WERI-Rb-1 (cell line): ENCODE measurements at regions not wholly inside any gene's neighbourhood (a gene's known extent, or its start where the extent isn't known, plus 50 kb on each side); places are given as distances from the start of the nearest gene placed in this dataset.

Experiments
- DNase-seq: peaks from one replicate; pipeline ENCODE4 v3.0.0-alpha.2; 2020
- H3K27ac ChIP-seq: fragments of 250-450 bp; sonication (Bioruptor Pico); 2 replicates; pipeline ENCODE4 v1.5.1; 2020; ENCODE audit warnings: mild to moderate bottlenecking, moderate library complexity
- H3K27me3 ChIP-seq: fragments of 250-450 bp; sonication (Bioruptor Pico); 2 replicates; pipeline ENCODE4 v1.5.1; 2021; ENCODE audit warnings: mild to moderate bottlenecking, low read depth, moderate library complexity; ENCODE audit not compliant: insufficient read depth, severe bottlenecking
- H3K36me3 ChIP-seq: fragments of 250-450 bp; sonication (Bioruptor Pico); 2 replicates; pipeline ENCODE4 v1.5.1; 2020; ENCODE audit warnings: mild to moderate bottlenecking, moderate library complexity
- H3K4me3 ChIP-seq: 2 replicates; pipeline ENCODE4 v1.5.1; 2011; ENCODE audit warnings: low read depth, mild to moderate bottlenecking, control low read depth, low read length
- H3K9me3 ChIP-seq: fragments of 250-450 bp; sonication (Bioruptor Pico); 2 replicates; pipeline ENCODE4 v1.5.1; 2021; ENCODE audit warnings: mild to moderate bottlenecking, moderate library complexity; ENCODE audit not compliant: severe bottlenecking
- CTCF ChIP-seq: IDR thresholded peaks from 2 replicates; pipeline ENCODE4 v1.5.1; 2011; ENCODE audit warnings: low read depth, mild to moderate bottlenecking, control low read depth, inconsistent platforms, low read length

- H3K9me3 ChIP-seq: no peaks in the 10 kb centered on the region
- no peak for DNase-seq
- no peak for TF ChIP-seq CTCF
- H3K27ac ChIP-seq: no peak overlapping the region
- H3K27me3 ChIP-seq: peaks cover 55% of the 10 kb centered on the region
- no peak overlapping the region for H3K4me3 ChIP-seq
- no peaks in the 10 kb centered on the region for H3K36me3 ChIP-seq
Measured at GRCh38 chr18:44286049-44286448, 394.6 kb upstream of the SETBP1 start.

GRCh38 chr18:44290366-44290977 is 390.2 kb upstream of the SETBP1 start:
- Histone ChIP-seq H3K4me3 (no peak overlapping the region), H3K27me3 (peaks cover 43% of the 10 kb centered on the region), H3K9me3 (no peaks in the 10 kb centered on the region), H3K36me3 (no peaks in the 10 kb centered on the region), H3K27ac (no peak overlapping the region)
- TF ChIP-seq CTCF: no peak
- no peak for DNase-seq

- Histone ChIP-seq H3K27me3 (peaks cover 14% of the 10 kb centered on the region), H3K4me3 (no peak overlapping the region), H3K9me3 (no peaks in the 10 kb centered on the region), H3K36me3 (no peaks in the 10 kb centered on the region), H3K27ac (no peak overlapping the region)
- no peak for DNase-seq
- no peak for TF ChIP-seq CTCF
Measured at GRCh38 chr18:44298566-44298965, 382.1 kb upstream of the SETBP1 start.

GRCh38 chr18:44309185-44309584 is 371.5 kb upstream of the SETBP1 start:
- Histone ChIP-seq H3K36me3 (no peaks in the 10 kb centered on the region), H3K27ac (no peak overlapping the region), H3K9me3 (no peaks in the 10 kb centered on the region), H3K4me3 (no peak overlapping the region), H3K27me3 (peaks cover 6% of the 10 kb centered on the region)
- no peak for TF ChIP-seq CTCF
- no peak for DNase-seq

GRCh38 chr18:44320619-44321460 is 359.8 kb upstream of the SETBP1 start:
- no peak overlapping the region for H3K27ac ChIP-seq
- TF ChIP-seq CTCF: 0 out of 2 replicates have a peak, but pooled peaks have one; percentile 14
- DNase-seq: no peak
- H3K9me3 ChIP-seq: no peaks in the 10 kb centered on the region
- no peaks in the 10 kb centered on the region for H3K36me3 ChIP-seq
- H3K4me3 ChIP-seq: no peak overlapping the region
- peaks cover 27% of the 10 kb centered on the region for H3K27me3 ChIP-seq
